OCI-LY3 (cell line): ENCODE measurements at regions not wholly inside any gene's neighbourhood (a gene's known extent, or its start where the extent isn't known, plus 50 kb on each side); places are given as distances from the start of the nearest gene placed in this dataset.

ENCODE experiments used
- H2AFZ ChIP-seq: fragments of 200-600, 300-600 bp; shearing (Covaris generic); 2 replicates; pipeline ENCODE4 v1.6.0; 2014; ENCODE audit warnings: antibody characterized with exemption, low read depth, low read length
- H3K27ac ChIP-seq: fragments of 200-600, 300-600 bp; sonication (generic); 2 replicates; pipeline ENCODE4 v1.5.1; 2014; ENCODE audit warnings: mild to moderate bottlenecking, low read length, moderate library complexity, mixed read lengths
- H3K27me3 ChIP-seq: fragments of 200-600, 300-600 bp; sonication (generic); 2 replicates; pipeline ENCODE4 v1.6.1; 2014; ENCODE audit warnings: low read depth, low read length, mixed read lengths
- H3K36me3 ChIP-seq: fragments of 200-600, 300-600 bp; sonication (generic); replicated peaks from 2 replicates; pipeline ENCODE3; 2014; ENCODE audit warnings: low read depth, low read length, mixed read lengths
- H3K4me1 ChIP-seq: fragments of 300-600, 200-600 bp; sonication (generic); 2 replicates; pipeline ENCODE4 v1.6.1; 2014; ENCODE audit warnings: low read length, mixed read lengths
- H3K4me2 ChIP-seq: fragments of 200-600, 300-600 bp; sonication (generic); 2 replicates; pipeline ENCODE4 v1.6.1; 2014; ENCODE audit warnings: low read length, mixed read lengths
- H3K4me3 ChIP-seq: fragments of 300-600, 200-600 bp; sonication (generic); 2 replicates; pipeline ENCODE4 v1.5.1; 2014; ENCODE audit warnings: antibody characterized with exemption, mild to moderate bottlenecking, low read length, moderate library complexity
- H3K79me2 ChIP-seq: fragments of 300-600, 200-600 bp; shearing (Covaris generic); 2 replicates; pipeline ENCODE4 v1.6.1; 2014; ENCODE audit warnings: mild to moderate bottlenecking, low read length, mixed read lengths
- H3K9ac ChIP-seq: fragments of 300-600, 200-600 bp; shearing (Covaris generic); 2 replicates; pipeline ENCODE4 v1.6.0; 2014; ENCODE audit warnings: mild to moderate bottlenecking, low read length, moderate library complexity
- H3K9me3 ChIP-seq: fragments of 200-600, 300-600 bp; shearing (Covaris generic); 2 replicates; pipeline ENCODE4 v1.6.1; 2014; ENCODE audit warnings: low read length, mixed read lengths; ENCODE audit not compliant: insufficient read depth
- H4K20me1 ChIP-seq: fragments of 200-600, 300-600 bp; sonication (generic); 2 replicates; pipeline ENCODE4 v1.6.1; 2016; ENCODE audit warnings: low read length, mixed read lengths; ENCODE audit not compliant: insufficient read depth
- EZH2phosphoT487 ChIP-seq: fragments of 200-600 bp; shearing (Covaris generic); IDR thresholded peaks from 2 replicates; pipeline ENCODE4 v1.6.1; 2018; ENCODE audit warnings: antibody characterized with exemption, mixed run types, low read depth
- TF ChIP-seq, protein P1 (sequence below): fragments of 200-600, 300-600 bp; sonication (generic); IDR thresholded peaks from 2 replicates; pipeline ENCODE4 v1.5.1; 2014; ENCODE audit warnings: antibody characterized with exemption, low read length, low read depth

DNA sequence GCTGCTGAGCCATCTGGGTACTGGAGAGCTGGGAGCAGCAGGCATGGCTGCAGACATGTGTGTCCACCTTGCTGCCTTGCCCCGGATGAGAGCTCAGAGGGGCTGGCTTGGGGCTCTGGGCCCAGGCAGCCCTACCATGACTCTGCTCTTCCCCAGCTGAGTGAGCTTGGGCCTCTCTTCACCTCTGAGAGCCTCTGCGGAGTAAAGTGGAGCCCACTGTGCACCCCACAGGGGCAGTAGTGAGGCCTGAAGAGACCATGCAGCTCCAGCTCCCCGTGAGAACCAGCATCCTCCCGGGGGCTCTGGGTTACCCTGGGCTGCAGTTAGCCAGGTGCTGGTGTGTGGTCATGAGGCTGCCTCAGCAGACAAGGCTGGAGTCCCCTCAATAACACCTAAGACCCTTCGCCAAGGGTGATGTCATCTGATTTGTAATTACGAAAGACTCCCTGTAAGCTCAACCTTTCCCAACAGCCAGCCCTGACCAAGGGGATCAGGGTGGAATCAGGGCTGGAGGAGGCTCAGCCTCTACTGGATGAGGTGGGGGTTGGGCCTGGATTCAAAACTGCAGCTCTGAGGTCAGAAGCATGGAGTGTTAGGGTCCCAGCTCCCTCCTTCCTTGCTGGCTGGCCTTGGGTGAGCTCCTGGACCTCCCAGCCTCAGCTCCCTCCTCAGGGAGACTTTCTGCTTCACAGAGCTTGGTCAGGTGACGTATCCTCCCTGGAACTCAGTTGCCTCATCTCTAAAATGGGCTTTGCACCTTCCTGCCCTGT lies 308.0 kb downstream of the MATN1 start:
- Histone ChIP-seq H3K9me3 (no peaks in the 10 kb centered on the region), H3K4me1 (no peaks in the 10 kb centered on the region), H2AFZ (no peak overlapping the region), H4K20me1 (no peaks in the 10 kb centered on the region), H3K4me3 (no peak overlapping the region), H3K9ac (no peak overlapping the region), H3K79me2 (no peaks in the 10 kb centered on the region), H3K4me2 (no peak overlapping the region), H3K27me3 (no peaks in the 10 kb centered on the region; the same call in 1 of the 2 replicates), H3K27ac (no peak overlapping the region), H3K36me3 (no peaks in the 10 kb centered on the region)
- TF ChIP-seq, protein P1, sequence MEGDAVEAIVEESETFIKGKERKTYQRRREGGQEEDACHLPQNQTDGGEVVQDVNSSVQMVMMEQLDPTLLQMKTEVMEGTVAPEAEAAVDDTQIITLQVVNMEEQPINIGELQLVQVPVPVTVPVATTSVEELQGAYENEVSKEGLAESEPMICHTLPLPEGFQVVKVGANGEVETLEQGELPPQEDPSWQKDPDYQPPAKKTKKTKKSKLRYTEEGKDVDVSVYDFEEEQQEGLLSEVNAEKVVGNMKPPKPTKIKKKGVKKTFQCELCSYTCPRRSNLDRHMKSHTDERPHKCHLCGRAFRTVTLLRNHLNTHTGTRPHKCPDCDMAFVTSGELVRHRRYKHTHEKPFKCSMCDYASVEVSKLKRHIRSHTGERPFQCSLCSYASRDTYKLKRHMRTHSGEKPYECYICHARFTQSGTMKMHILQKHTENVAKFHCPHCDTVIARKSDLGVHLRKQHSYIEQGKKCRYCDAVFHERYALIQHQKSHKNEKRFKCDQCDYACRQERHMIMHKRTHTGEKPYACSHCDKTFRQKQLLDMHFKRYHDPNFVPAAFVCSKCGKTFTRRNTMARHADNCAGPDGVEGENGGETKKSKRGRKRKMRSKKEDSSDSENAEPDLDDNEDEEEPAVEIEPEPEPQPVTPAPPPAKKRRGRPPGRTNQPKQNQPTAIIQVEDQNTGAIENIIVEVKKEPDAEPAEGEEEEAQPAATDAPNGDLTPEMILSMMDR, result no peak
- TF ChIP-seq EZH2phosphoT487, result no peak

DNA sequence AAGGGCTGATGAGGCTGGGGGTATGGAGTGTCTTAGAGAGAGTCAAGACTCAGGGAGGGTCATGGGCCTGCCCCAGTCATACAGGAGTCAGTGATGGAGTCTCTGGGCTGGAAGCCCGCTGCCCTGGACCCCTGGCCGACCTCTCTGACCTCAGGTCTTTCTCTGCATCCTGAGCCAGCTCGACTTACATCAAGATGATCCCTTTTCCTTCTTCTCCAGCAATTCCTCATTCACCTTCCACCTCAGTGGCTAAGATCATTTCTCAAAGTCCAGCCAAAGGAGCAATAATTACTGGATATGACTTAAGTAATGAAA lies 308.6 kb downstream of the MATN1 start:
- no peak for TF ChIP-seq EZH2phosphoT487
- TF ChIP-seq, protein P1, result no peak
- H3K4me2 ChIP-seq, result no peak overlapping the region

DNA sequence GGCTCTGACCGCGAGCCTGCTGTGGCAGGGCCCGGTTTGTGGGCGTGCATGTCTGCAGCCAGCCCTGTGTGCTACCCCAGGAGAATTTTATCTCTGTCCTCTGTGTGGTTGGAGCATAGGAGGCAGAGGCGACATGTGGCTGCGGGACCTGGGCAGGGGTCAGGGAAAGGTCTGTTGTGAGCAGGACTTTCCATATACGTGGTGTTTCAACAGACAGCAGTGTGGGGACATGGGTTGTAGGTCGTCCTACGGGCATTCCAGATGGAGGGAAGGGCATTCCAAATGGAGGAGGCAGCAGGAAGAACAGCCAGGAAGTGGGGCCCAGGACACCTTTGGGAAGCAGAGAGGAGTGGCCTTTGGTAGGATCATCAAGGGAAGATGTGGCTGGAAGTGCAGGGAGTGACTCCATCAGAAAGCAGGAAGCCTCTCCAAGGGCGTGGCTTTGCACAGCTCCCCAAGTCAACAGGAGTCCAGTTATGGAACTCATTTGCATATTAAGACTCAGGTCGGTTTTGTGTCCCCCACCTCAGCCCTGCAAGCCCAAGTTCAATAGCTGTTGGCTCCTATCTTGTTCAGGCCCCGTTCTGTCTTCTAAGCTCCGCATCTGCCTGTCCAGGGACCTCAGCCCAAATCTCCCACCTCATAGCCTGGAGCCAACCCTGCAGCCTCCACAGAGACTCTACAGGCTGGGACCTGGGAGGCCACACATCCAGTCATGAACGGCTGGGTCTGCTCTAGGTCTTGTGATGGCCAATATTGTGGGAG lies 309.1 kb downstream of the MATN1 start:
- Histone ChIP-seq H3K9me3 (no peaks in the 10 kb centered on the region), H3K4me3 (no peak overlapping the region), H3K79me2 (no peaks in the 10 kb centered on the region), H3K36me3 (no peaks in the 10 kb centered on the region), H3K9ac (no peak overlapping the region), H3K27ac (no peak overlapping the region), H3K4me1 (peaks cover 2% of the 10 kb centered on the region; the same call in 1 of the 2 replicates), H3K27me3 (no peaks in the 10 kb centered on the region; the same call in 1 of the 2 replicates), H2AFZ (no peak overlapping the region), H3K4me2 (no peak overlapping the region), H4K20me1 (no peaks in the 10 kb centered on the region)
- no peak for TF ChIP-seq EZH2phosphoT487
- TF ChIP-seq, protein P1, result no peak

More for the DNA sequence above, 308.6 kb downstream of the MATN1 start:
- no peaks in the 10 kb centered on the region for H3K4me1 ChIP-seq
- H3K9ac ChIP-seq, result no peak overlapping the region
- no peak overlapping the region for H3K27ac ChIP-seq
- no peak overlapping the region for H3K4me3 ChIP-seq
- H2AFZ ChIP-seq, result no peak overlapping the region
- H3K9me3 ChIP-seq, result no peaks in the 10 kb centered on the region
- H3K27me3 ChIP-seq, result no peaks in the 10 kb centered on the region; the same call in 1 of the 2 replicates
- no peaks in the 10 kb centered on the region for H3K36me3 ChIP-seq
- H3K79me2 ChIP-seq, result no peaks in the 10 kb centered on the region
- no peaks in the 10 kb centered on the region for H4K20me1 ChIP-seq

DNA sequence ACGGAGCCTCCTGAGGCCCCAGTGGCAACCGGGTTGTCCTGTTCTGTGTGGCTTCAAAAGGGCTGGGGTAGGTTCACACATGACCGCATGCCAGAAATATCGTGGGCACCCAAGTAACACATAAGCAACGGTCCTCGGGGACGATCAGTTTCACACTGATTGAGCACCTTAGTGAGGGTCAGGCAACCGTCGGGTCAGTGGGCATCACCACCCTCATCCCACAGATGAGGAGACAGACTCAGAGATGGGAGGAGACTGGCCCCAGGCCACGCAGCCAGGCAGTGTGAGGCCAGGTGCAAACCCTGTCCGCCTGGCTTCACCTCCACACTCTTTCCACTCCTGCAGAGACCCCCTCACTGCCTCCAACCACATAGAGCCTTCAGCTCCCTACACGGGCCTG lies 309.8 kb downstream of the MATN1 start:
- Histone ChIP-seq H2AFZ (no peak overlapping the region), H4K20me1 (no peaks in the 10 kb centered on the region), H3K27ac (no peak overlapping the region), H3K9me3 (no peaks in the 10 kb centered on the region), H3K4me2 (no peak overlapping the region), H3K27me3 (no peaks in the 10 kb centered on the region; the same call in 1 of the 2 replicates), H3K4me1 (peaks cover 7% of the 10 kb centered on the region; the same call in 1 of the 2 replicates), H3K79me2 (no peaks in the 10 kb centered on the region), H3K36me3 (no peaks in the 10 kb centered on the region), H3K9ac (no peak overlapping the region), H3K4me3 (no peak overlapping the region)
- no peak for TF ChIP-seq EZH2phosphoT487
